HUES6 (cell line): ENCODE measurements at regions not wholly inside any gene's neighbourhood (a gene's known extent, or its start where the extent isn't known, plus 50 kb on each side); places are given as distances from the start of the nearest gene placed in this dataset.

Experiments
- H3K27ac ChIP-seq: 2 replicates; pipeline ENCODE4 v1.7.0; 2013; ENCODE audit warnings: low read depth, mild to moderate bottlenecking, low read length, inconsistent platforms
- H3K27me3 ChIP-seq: 2 replicates; pipeline ENCODE4 v1.6.1; 2013; ENCODE audit warnings: low read length; ENCODE audit not compliant: control insufficient read depth, insufficient read depth
- H3K36me3 ChIP-seq: 2 replicates; pipeline ENCODE4 v1.6.1; 2013; ENCODE audit warnings: low read length; ENCODE audit not compliant: control insufficient read depth, insufficient read depth
- H3K4me1 ChIP-seq: 2 replicates; pipeline ENCODE4 v1.6.1; 2013; ENCODE audit warnings: low read length; ENCODE audit not compliant: control insufficient read depth, insufficient read depth
- H3K4me3 ChIP-seq: 2 replicates; pipeline ENCODE4 v1.5.1; 2013; ENCODE audit warnings: low read depth, low read length
- H3K9ac ChIP-seq: one replicate; pipeline ENCODE4 v1.6.1; 2013; ENCODE audit warnings: mild to moderate bottlenecking, low read length
- H3K9me3 ChIP-seq: 2 replicates; pipeline ENCODE4 v1.6.1; 2013; ENCODE audit warnings: low read depth, low read length; ENCODE audit not compliant: control insufficient read depth, insufficient read depth

DNA sequence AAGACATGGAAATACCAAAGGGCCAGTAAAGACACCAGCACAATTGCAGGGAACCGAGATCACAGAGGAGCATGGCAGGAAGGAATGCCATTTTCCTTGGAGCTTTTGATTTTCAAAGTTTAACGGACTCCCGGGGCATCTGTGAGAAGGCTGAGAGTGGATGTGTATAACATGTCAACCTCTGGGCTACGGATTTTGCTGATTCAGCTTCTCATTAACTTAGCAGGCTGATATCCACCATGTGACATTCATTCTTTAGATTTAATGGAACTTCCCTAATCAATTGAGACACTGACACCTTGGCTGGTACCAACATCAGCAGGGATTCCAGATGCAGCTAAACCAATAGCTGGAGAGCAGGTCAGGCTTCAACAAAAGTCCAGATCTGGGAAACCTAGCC, 496.6 kb upstream of the SPHKAP start:
- H3K4me1 ChIP-seq: no peaks in the 10 kb centered on the region
- H3K9me3 ChIP-seq: no peaks in the 10 kb centered on the region
- H3K36me3 ChIP-seq: no peaks in the 10 kb centered on the region
- H3K27me3 ChIP-seq: no peaks in the 10 kb centered on the region
- H3K9ac ChIP-seq: no peak overlapping the region
- H3K27ac ChIP-seq: no peak overlapping the region
- H3K4me3 ChIP-seq: no peak overlapping the region

DNA sequence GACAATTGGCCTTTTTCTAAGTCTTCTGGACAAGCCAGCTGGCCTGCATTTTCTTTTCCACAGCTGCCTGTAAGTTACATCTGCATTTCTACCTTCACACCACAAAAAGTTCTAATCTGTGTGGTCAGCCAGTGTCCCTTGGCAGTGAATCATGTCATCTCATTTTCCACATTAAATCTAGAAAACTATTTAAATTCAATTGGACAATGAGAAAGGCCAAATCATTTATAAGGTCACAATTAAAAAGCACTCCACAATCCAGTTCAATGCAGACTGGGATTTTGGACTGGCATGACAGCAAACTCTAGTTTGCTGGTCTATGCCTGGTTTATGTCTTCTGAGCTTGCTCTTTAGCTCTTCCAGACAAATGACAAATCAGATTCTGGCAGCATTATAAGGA, 494.2 kb upstream of the SPHKAP start:
- Histone ChIP-seq H3K27ac (no peak overlapping the region), H3K4me1 (no peaks in the 10 kb centered on the region), H3K4me3 (no peak overlapping the region), H3K36me3 (no peaks in the 10 kb centered on the region), H3K9me3 (no peaks in the 10 kb centered on the region), H3K27me3 (no peaks in the 10 kb centered on the region), H3K9ac (no peak overlapping the region)

DNA sequence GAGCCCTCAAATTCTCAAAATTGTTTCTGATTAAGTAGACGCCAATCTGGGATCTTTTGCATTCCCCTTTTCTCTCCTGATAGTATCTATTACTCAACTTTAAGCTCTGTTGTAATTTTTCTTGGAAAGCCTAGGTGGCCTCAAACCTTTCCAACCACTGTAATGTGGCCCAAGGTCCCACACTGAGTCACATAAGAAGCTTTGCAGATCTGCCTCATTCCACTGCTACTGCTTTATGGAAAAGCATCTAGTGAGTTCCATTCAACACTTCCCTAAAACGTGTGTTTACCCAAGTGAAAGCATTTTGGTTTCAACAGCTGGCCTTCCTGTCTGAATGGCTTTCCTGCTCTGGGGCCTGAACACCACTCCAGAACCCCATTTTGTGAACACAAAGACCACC, 493.6 kb upstream of the SPHKAP start:
- H3K9ac ChIP-seq: no peak overlapping the region
- H3K36me3 ChIP-seq: no peaks in the 10 kb centered on the region
- no peaks in the 10 kb centered on the region for H3K27me3 ChIP-seq
- H3K9me3 ChIP-seq: no peaks in the 10 kb centered on the region
- H3K4me1 ChIP-seq: no peaks in the 10 kb centered on the region
- H3K27ac ChIP-seq: no peak overlapping the region
- no peak overlapping the region for H3K4me3 ChIP-seq

DNA sequence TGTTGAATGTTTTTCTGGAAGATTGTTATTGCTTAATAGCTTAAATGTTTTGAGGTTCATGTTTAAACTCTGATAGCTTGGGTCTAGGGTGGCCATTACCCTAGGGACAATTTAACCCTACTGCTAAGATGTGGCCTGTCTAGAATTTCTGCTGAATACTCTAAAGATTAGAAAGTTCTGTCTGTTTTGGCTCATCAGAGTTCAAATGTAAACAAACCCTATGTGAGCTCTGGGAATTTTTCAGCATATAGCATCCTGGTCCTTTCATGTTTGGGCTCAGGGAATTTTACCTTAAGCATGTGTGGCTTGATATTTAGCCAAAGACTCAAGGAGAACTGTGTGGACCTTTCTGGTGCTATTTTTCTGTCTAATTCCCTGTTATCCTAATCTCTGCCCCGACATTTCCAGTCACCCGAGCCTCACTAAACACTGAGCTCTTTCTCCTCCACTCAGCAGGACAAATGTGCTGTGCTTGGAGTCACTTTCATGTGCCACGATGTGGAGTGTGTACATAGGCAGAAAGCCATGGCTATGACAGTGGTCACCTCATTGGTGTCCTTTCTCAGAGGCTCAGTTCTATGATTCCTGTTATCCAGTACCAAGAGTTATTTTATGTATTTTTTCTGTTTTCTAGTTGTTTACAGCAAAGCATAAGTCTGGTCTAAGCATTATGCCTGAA, 492.5 kb upstream of the SPHKAP start:
- no peaks in the 10 kb centered on the region for H3K4me1 ChIP-seq
- no peaks in the 10 kb centered on the region for H3K36me3 ChIP-seq
- H3K27ac ChIP-seq: no peak overlapping the region
- no peaks in the 10 kb centered on the region for H3K9me3 ChIP-seq
- H3K4me3 ChIP-seq: no peak overlapping the region
- H3K9ac ChIP-seq: no peak overlapping the region
- H3K27me3 ChIP-seq: no peaks in the 10 kb centered on the region

DNA sequence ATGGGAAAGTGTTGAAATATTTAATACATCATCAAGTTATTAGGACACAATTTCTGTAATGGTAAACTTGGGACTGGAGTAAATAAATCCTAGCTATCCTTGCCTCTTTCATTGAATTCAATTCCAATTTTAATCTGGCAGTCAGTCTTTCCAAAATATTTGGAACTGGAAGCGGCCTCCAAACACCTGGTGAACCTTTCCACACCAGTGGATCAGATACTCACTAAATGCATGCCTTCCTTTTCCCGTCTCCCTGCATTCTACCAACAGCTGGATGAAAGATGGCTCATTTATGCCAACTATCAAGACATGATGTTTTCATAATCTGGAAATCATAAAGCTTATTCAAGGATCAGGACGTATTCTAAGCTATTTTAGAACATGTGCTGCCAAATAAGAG, 488.2 kb upstream of the SPHKAP start:
- no peaks in the 10 kb centered on the region for H3K4me1 ChIP-seq
- no peak overlapping the region for H3K27ac ChIP-seq
- H3K9ac ChIP-seq: no peak overlapping the region
- no peaks in the 10 kb centered on the region for H3K27me3 ChIP-seq
- no peaks in the 10 kb centered on the region for H3K9me3 ChIP-seq
- H3K4me3 ChIP-seq: no peak overlapping the region
- no peaks in the 10 kb centered on the region for H3K36me3 ChIP-seq

DNA sequence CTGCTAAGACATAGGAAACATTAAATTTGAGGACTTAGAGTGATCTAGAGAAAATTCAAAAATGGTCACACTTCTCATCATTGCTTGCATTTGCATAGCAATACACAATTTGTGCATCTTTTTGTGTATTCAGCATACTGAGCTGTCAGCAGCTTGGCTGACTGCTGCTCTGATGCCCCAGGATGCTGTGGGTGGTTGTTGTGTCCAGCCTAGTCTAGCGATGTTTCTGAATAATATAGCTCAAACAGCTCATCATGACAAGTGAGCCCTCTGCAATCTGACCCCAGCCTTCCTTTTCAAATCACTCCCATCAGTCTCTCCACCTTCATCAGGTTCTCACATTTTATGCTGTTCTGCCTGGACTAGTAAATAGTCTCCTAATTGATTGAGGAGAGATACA, 483.7 kb upstream of the SPHKAP start:
- H3K36me3 ChIP-seq: no peaks in the 10 kb centered on the region
- no peaks in the 10 kb centered on the region for H3K9me3 ChIP-seq
- no peaks in the 10 kb centered on the region for H3K4me1 ChIP-seq
- H3K9ac ChIP-seq: no peak overlapping the region
- H3K27ac ChIP-seq: no peak overlapping the region
- H3K4me3 ChIP-seq: no peak overlapping the region
- H3K27me3 ChIP-seq: no peaks in the 10 kb centered on the region

DNA sequence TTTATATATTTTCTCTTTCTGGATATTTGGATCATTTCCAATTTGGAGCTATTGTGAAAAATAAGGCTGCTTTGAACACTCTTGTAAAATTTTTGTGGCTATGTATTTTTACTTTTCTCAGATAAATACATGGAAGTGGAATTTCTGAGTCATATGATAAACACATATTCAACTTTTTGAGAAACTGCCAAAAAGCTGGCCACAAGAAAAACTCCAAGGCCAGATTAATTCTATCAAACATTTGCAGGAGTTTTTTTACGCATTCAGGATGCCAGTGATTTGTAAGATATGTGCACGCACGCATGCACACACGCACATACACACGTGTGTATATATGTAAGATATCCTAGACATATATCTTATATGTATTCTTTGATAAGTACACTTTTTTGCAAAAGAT, 477.5 kb upstream of the SPHKAP start:
- peaks cover under 1% of the 10 kb centered on the region; the same call in 1 of the 2 replicates for H3K4me1 ChIP-seq
- H3K4me3 ChIP-seq: no peak overlapping the region
- no peak overlapping the region for H3K9ac ChIP-seq
- no peaks in the 10 kb centered on the region for H3K9me3 ChIP-seq
- no peak overlapping the region for H3K27ac ChIP-seq
- no peaks in the 10 kb centered on the region for H3K27me3 ChIP-seq
- H3K36me3 ChIP-seq: no peaks in the 10 kb centered on the region

DNA sequence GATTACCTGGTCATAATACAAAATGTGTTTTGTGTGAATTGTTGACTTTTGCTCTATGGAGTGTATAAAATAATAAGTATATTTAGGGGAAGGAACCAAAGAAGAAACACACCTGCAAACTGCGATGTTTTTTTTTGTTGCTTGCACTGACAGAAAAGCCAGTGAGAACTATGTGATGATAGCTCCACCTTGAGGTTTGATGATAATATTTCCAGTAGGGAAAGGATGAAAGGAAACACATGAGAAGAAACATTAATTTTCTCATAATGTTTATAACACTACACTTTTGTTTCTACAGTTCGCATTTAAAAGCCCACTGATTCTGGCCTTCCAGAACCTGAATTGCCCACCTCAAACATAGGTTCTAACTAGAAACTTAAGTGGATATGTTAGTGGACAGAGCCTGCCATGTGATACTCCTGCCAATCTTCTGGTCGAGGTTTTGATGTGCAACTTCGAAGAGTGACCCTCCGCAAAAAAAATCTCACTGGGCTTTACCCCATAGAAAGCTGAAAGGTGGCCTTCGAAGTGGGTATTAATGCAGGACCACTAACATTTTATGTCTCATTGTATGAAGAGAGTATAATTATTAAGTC, 476.4 kb upstream of the SPHKAP start:
- Histone ChIP-seq H3K27ac (no peak overlapping the region), H3K4me1 (peaks cover 3% of the 10 kb centered on the region; the same call in 1 of the 2 replicates), H3K9ac (no peak overlapping the region), H3K27me3 (no peaks in the 10 kb centered on the region), H3K36me3 (no peaks in the 10 kb centered on the region), H3K9me3 (no peaks in the 10 kb centered on the region), H3K4me3 (no peak overlapping the region)

DNA sequence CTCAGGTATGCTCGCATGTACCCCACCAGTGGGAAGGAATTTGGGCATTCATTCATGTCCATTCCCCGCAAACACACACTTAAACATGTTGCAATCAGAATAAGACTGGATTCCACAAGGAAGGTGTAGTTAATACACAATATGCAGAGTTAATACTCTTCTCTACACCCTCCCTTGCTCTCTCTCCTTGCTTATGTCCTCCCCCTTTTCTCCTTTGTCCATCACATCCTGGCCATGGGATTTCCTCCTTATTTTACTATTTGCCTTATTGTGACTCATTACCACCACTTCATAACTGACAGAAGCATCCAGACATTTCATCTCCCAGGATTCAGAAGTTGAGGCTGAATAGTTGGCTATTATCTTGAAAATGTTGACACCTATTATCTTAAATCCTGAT, 473.8 kb upstream of the SPHKAP start:
- H3K36me3 ChIP-seq: no peaks in the 10 kb centered on the region
- H3K9ac ChIP-seq: no peak overlapping the region
- H3K4me3 ChIP-seq: no peak overlapping the region
- no peak overlapping the region for H3K27ac ChIP-seq
- no peaks in the 10 kb centered on the region for H3K27me3 ChIP-seq
- no peaks in the 10 kb centered on the region for H3K9me3 ChIP-seq
- peaks cover 3% of the 10 kb centered on the region; the same call in 1 of the 2 replicates for H3K4me1 ChIP-seq

DNA sequence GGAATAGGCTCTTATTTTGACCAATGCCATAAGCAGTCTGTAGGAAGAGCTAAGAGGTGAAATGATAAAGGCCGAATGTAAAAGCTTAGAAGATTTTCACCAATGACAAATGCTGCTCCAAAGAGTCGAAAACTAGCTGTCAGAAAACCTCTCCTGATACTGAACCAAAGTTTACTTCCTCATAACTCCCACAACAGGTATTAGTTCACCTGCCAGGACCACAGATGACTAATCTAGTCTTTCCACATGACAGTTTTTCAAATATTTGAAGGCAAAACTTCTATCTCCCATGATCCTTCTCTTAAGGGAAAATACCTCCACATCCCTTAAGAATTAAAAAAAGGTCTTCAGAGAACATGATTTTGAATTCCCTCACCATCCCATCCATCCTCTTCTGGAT, 473.2 kb upstream of the SPHKAP start:
- Histone ChIP-seq H3K27ac (no peak overlapping the region), H3K9me3 (no peaks in the 10 kb centered on the region), H3K27me3 (no peaks in the 10 kb centered on the region), H3K36me3 (no peaks in the 10 kb centered on the region), H3K4me3 (no peak overlapping the region), H3K4me1 (peaks cover 3% of the 10 kb centered on the region; the same call in 1 of the 2 replicates), H3K9ac (no peak overlapping the region)

DNA sequence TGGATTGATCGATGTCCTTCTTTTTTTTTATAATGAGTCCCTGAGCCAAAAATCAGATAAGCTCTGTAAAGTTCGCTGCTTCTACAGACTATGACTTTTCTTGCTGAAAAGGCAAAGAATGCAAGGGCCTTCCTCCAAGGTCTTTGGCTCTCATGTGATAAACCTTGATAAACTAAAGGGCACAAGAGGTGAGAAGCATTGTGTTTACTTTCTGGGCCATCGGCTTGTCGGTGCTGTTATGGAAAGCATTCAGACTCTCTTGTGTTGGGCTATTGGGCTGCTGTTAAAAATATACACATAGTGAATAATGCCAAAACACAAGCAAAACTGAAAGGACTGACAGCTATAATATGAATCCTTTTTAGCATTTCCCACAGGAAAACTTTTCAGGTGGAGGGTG, 472.4 kb upstream of the SPHKAP start:
- Histone ChIP-seq H3K4me3 (no peak overlapping the region), H3K4me1 (peaks cover 3% of the 10 kb centered on the region; the same call in 1 of the 2 replicates), H3K36me3 (no peaks in the 10 kb centered on the region), H3K27ac (no peak overlapping the region), H3K9ac (no peak overlapping the region), H3K27me3 (no peaks in the 10 kb centered on the region), H3K9me3 (no peaks in the 10 kb centered on the region)
